Caco-2 (cell line): ENCODE measurements at regions not wholly inside any gene's neighbourhood (a gene's known extent, or its start where the extent isn't known, plus 50 kb on each side); places are given as distances from the start of the nearest gene placed in this dataset.

Source experiments
- BruUV-seq: library from RNA; stranded (reverse); fragments of 400-500 nt; replicated peaks from 2 replicates; lab custom pipeline; 2021; lab: Mats Ljungman, UMichigan
- CTCF ChIA-PET: fragments of 300-600 bp; sonication (Branson Sonifier 250); formaldehyde crosslinking; loops from one replicate; lab custom pipeline; 2022; ENCODE audit warnings: antibody characterized with exemption; lab: Charles Lee
- POLR2A ChIA-PET: fragments of 300-600 bp; sonication (Branson Sonifier 250); formaldehyde crosslinking; loops from one replicate; lab custom pipeline; 2022; ENCODE audit warnings: antibody characterized with exemption; lab: Charles Lee
- DNase-seq, 2 experiments: peaks; one replicate each; pipeline versions ENCODE4 v3.0.0 to v3.0.0-alpha.2; 2020 to 2022
- H3K27me3 ChIP-seq: replicated peaks from 2 replicates; pipeline ENCODE4 v1.6.0; 2011; ENCODE audit warnings: low read length; ENCODE audit not compliant: control insufficient read depth, insufficient read depth
- H3K36me3 ChIP-seq: 2 replicates; pipeline ENCODE4 v1.5.1; 2011; ENCODE audit warnings: low read length; ENCODE audit not compliant: control insufficient read depth, insufficient read depth
- H3K4me1 ChIP-seq: fragments of 250-450 bp; sonication (Bioruptor Pico); 2 replicates; pipeline ENCODE4 v1.5.1; 2020; ENCODE audit warnings: mild to moderate bottlenecking
- H3K4me3 ChIP-seq: 2 replicates; pipeline ENCODE4 v1.5.1; 2011; ENCODE audit warnings: low read depth, mild to moderate bottlenecking, control low read depth, low read length
- H3K9me3 ChIP-seq: fragments of 250-450 bp; sonication (Bioruptor Pico); 2 replicates; pipeline ENCODE4 v1.5.1; 2020; ENCODE audit warnings: mild to moderate bottlenecking, moderate library complexity
- H3K27ac Mint-ChIP-seq: one replicate; pipeline ENCODE4 v1.8.0; 2022; ENCODE audit warnings: mixed read lengths; ENCODE audit not compliant: unreplicated experiment
- H3K27me3 Mint-ChIP-seq: one replicate; pipeline ENCODE4 v1.8.0; 2022; ENCODE audit warnings: mixed read lengths; ENCODE audit not compliant: insufficient read depth, unreplicated experiment
- H3K36me3 Mint-ChIP-seq: one replicate; pipeline ENCODE4 v1.8.0; 2022; ENCODE audit warnings: mild to moderate bottlenecking, mixed read lengths; ENCODE audit not compliant: insufficient read depth, unreplicated experiment
- H3K4me1 Mint-ChIP-seq: one replicate; pipeline ENCODE4 v1.8.0; 2022; ENCODE audit warnings: low read depth, mixed read lengths; ENCODE audit not compliant: unreplicated experiment
- H3K4me3 Mint-ChIP-seq: one replicate; pipeline ENCODE4 v1.8.0; 2022; ENCODE audit warnings: mild to moderate bottlenecking, moderate library complexity, mixed read lengths; ENCODE audit not compliant: unreplicated experiment
- H3K9me3 Mint-ChIP-seq: one replicate; pipeline ENCODE4 v1.8.0; 2022; ENCODE audit warnings: mixed read lengths; ENCODE audit not compliant: unreplicated experiment
- intact Hi-C: fragments of 100-400 bp; cut with micrococcal nuclease; formaldehyde crosslinking; loops from one replicate; pipeline ENCODE4 v1.10.0; 2022; ENCODE audit not compliant: unreplicated experiment
- TF ChIP-seq, protein P1 (sequence below), 2 experiments: fragments of 200-600 bp in 1 of 2; IDR thresholded peaks; 1 replicate in 1 of 2; 2 replicates in 1 of 2; pipeline versions ENCODE4 v1.5.1 to v1.8.0; 2011 to 2022; ENCODE audit warnings: antibody characterized with exemption in 1 of 2, control low read depth in 1 of 2, inconsistent platforms in 1 of 2, low read depth in 1 of 2, low read length in 1 of 2, mild to moderate bottlenecking in 1 of 2, moderate library complexity in 1 of 2; ENCODE audit not compliant: insufficient read depth in 1 of 2, severe bottlenecking in 1 of 2, unreplicated experiment in 1 of 2

DNA sequence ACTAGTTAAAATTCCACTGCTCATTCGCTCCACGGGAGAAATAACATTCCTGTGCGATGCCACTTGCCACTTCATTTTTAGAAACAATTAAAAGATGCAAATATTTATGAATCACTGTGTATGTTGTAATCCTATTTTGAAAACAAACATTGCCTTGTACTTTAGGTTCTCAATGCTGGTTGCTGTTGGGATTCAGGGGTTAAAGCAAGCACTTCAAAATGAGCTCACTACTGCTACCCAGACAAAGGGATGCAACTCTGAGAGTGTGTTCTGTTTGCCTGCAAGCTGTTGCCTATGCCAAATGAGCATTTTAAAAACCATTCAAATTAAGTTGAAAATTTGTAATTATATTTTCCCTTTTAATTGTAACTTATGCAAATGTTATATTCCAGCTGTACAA is 87.5 kb downstream of the RWDD3 start:
- Histone ChIP-seq H3K9me3 (no peaks in the 10 kb centered on the region), H3K36me3 (no peaks in the 10 kb centered on the region), H3K27me3 (no peaks in the 10 kb centered on the region), H3K4me1 (no peaks in the 10 kb centered on the region), H3K4me3 (no peak overlapping the region)
- BruUV-seq = no TSS peak
- Mint-ChIP-seq H3K27ac (no peak overlapping the region), H3K9me3 (no peaks in the 10 kb centered on the region), H3K36me3 (no peaks in the 10 kb centered on the region), H3K4me1 (no peaks in the 10 kb centered on the region), H3K27me3 (peaks cover 6% of the 10 kb centered on the region), H3K4me3 (no peak overlapping the region)
- CTCF ChIA-PET = no interaction called here
- no peak for DNase-seq
- TF ChIP-seq, protein P1, sequence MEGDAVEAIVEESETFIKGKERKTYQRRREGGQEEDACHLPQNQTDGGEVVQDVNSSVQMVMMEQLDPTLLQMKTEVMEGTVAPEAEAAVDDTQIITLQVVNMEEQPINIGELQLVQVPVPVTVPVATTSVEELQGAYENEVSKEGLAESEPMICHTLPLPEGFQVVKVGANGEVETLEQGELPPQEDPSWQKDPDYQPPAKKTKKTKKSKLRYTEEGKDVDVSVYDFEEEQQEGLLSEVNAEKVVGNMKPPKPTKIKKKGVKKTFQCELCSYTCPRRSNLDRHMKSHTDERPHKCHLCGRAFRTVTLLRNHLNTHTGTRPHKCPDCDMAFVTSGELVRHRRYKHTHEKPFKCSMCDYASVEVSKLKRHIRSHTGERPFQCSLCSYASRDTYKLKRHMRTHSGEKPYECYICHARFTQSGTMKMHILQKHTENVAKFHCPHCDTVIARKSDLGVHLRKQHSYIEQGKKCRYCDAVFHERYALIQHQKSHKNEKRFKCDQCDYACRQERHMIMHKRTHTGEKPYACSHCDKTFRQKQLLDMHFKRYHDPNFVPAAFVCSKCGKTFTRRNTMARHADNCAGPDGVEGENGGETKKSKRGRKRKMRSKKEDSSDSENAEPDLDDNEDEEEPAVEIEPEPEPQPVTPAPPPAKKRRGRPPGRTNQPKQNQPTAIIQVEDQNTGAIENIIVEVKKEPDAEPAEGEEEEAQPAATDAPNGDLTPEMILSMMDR (IDR thresholded peaks at IDR 0.05; ENCODE audit: insufficient read depth in 1 of 2, low read depth in 1 of 2, low read length in 1 of 2, severe bottlenecking in 1 of 2, unreplicated experiment in 1 of 2) = no peak
- intact Hi-C loops = no loop called here
- POLR2A ChIA-PET = no interaction called here

- no peaks in the 10 kb centered on the region for H3K4me1 ChIP-seq
- no peaks in the 10 kb centered on the region for H3K4me1 Mint-ChIP-seq
- CTCF ChIA-PET = no interaction called here
- POLR2A ChIA-PET = no interaction called here
- no peaks in the 10 kb centered on the region for H3K9me3 Mint-ChIP-seq
- H3K27me3 ChIP-seq = no peaks in the 10 kb centered on the region
- H3K36me3 Mint-ChIP-seq = no peaks in the 10 kb centered on the region
- H3K4me3 ChIP-seq = no peak overlapping the region
- peaks cover 6% of the 10 kb centered on the region for H3K27me3 Mint-ChIP-seq
- DNase-seq = no peak
- H3K9me3 ChIP-seq = no peaks in the 10 kb centered on the region
- BruUV-seq = no TSS peak
- no peaks in the 10 kb centered on the region for H3K36me3 ChIP-seq
- H3K4me3 Mint-ChIP-seq = no peak overlapping the region
- TF ChIP-seq, protein P1 (IDR thresholded peaks at IDR 0.05; ENCODE audit: insufficient read depth in 1 of 2, low read depth in 1 of 2, low read length in 1 of 2, severe bottlenecking in 1 of 2, unreplicated experiment in 1 of 2) = no peak
- intact Hi-C loops = no loop called here
- no peak overlapping the region for H3K27ac Mint-ChIP-seq
These were observed 89.1 kb downstream of the RWDD3 start for GRCh38 chr1:95323123-95323522.

- intact Hi-C loops = no loop called here
- Mint-ChIP-seq H3K36me3 (no peaks in the 10 kb centered on the region), H3K27ac (no peak overlapping the region), H3K4me1 (no peaks in the 10 kb centered on the region), H3K9me3 (no peaks in the 10 kb centered on the region), H3K4me3 (no peak overlapping the region), H3K27me3 (peaks cover 5% of the 10 kb centered on the region)
- Histone ChIP-seq H3K27me3 (no peaks in the 10 kb centered on the region), H3K36me3 (no peaks in the 10 kb centered on the region), H3K4me3 (no peak overlapping the region), H3K4me1 (no peaks in the 10 kb centered on the region), H3K9me3 (no peaks in the 10 kb centered on the region)
- no TSS peak for BruUV-seq
- ChIA-PET CTCF (no interaction called here), POLR2A (no interaction called here)
- DNase-seq = no peak
- TF ChIP-seq, protein P1 (IDR thresholded peaks at IDR 0.05; ENCODE audit: insufficient read depth in 1 of 2, low read depth in 1 of 2, low read length in 1 of 2, severe bottlenecking in 1 of 2, unreplicated experiment in 1 of 2) = no peak
These were observed 91.3 kb downstream of the RWDD3 start for GRCh38 chr1:95325349-95325748.
